ENCODE measurements at regions not wholly inside any gene's neighbourhood (a gene's known extent, or its start where the extent isn't known, plus 50 kb on each side); places are given as distances from the start of the nearest gene placed in this dataset.

DNA sequence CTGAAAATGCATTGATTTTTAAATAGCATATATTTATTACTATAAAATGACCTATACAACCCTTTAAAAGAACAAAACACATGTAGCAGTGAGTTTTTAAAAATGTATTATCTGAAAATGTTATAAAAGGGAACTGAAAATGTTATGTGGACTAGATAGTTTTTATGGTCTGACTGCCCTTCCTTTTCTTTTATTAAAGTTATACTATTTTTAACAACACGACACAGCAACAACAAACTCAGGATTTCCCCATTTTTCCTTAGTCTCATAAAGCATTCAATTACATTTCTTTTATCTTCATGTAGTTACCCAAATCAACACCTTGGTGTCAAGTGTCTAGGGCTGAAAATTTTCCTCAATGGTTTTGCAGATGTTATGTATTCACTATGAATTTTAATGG, 132.8 kb upstream of the TMEFF2 start:
- Histone ChIP-seq H4K20me1 (ENCODE audit: insufficient read depth, low read length) (no peaks in the 10 kb centered on the region), H3K9ac (ENCODE audit: insufficient read depth, low read length, poor library complexity, severe bottlenecking) (no peak overlapping the region), H3K27ac (ENCODE audit: low read depth in 1 of 2, low read length in 2 of 2) (no peak overlapping the region), H3K4me2 (replicated peaks; ENCODE audit: extremely low read depth, low read length, poor library complexity, severe bottlenecking) (no peak overlapping the region), H3K4me1 (ENCODE audit: control insufficient read depth in 1 of 2, insufficient read depth in 2 of 2, low read length in 2 of 2) (peaks cover 0 to 4% of the 10 kb centered on the region in 2 donors), H3K9me3 (replicated peaks in 1 of 2; ENCODE audit: control insufficient read depth in 1 of 2, insufficient read depth in 1 of 2, low read length in 2 of 2) (no peaks in the 10 kb centered on the region), H3K36me3 (replicated peaks in 1 of 2; ENCODE audit: control insufficient read depth in 1 of 2, insufficient read depth in 2 of 2, low read length in 2 of 2) (no peaks in the 10 kb centered on the region), H2AFZ (ENCODE audit: insufficient read depth, low read depth, low read length, poor library complexity, severe bottlenecking) (no peak overlapping the region), H3K79me2 (ENCODE audit: insufficient read depth, low read length) (no peaks in the 10 kb centered on the region), H3K27me3 (ENCODE audit: control insufficient read depth in 2 of 2, insufficient read depth in 2 of 2, low read length in 2 of 2) (no peaks in the 10 kb centered on the region), H3K4me3 (replicated peaks in 1 of 3; ENCODE audit: low read depth in 2 of 3, low read length in 3 of 3) (no peak overlapping the region)
- H3K27me3 Mint-ChIP-seq (ENCODE audit: low read depth in 3 of 3) = no peaks in the 10 kb centered on the region
- peak overlapping the region in 1 of 2 donors; percentile 32 for H3K4me3 Mint-ChIP-seq
- peaks cover 10% of the 10 kb centered on the region for H3K4me1 Mint-ChIP-seq
- TF ChIP-seq, protein P1, sequence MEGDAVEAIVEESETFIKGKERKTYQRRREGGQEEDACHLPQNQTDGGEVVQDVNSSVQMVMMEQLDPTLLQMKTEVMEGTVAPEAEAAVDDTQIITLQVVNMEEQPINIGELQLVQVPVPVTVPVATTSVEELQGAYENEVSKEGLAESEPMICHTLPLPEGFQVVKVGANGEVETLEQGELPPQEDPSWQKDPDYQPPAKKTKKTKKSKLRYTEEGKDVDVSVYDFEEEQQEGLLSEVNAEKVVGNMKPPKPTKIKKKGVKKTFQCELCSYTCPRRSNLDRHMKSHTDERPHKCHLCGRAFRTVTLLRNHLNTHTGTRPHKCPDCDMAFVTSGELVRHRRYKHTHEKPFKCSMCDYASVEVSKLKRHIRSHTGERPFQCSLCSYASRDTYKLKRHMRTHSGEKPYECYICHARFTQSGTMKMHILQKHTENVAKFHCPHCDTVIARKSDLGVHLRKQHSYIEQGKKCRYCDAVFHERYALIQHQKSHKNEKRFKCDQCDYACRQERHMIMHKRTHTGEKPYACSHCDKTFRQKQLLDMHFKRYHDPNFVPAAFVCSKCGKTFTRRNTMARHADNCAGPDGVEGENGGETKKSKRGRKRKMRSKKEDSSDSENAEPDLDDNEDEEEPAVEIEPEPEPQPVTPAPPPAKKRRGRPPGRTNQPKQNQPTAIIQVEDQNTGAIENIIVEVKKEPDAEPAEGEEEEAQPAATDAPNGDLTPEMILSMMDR (IDR thresholded peaks at IDR 0.05) = no peak
- no peaks in the 10 kb centered on the region for H3K9me3 Mint-ChIP-seq
- no peak overlapping the region for H3K27ac Mint-ChIP-seq
- DNase-seq = no peak
- H3K36me3 Mint-ChIP-seq = no peaks in the 10 kb centered on the region
- intact Hi-C loops (cut with micrococcal nuclease) = no loop called here
- WGBS (ENCODE audit: insufficient coverage) = no CpG with 5 or more reads among the region's 1 CpG

DNA sequence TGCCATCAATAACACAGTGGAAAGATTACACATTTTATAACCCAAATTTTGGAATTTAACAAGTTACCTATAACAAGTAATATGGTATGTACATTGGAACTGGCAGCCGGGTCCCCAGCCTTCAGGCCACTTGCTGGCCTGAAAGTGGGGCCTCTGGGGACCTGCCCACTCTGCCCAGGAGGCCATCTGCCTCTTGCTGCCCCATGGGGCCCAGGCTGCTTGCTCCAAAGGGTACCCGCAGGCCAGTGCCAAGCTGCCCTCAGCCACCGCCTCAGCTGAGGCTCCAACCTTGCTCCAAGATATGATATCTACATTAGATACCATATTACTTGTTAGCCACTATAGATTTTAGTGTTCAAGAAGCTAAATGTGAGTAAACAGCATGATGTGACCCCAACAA, 120.8 kb upstream of the TMEFF2 start:
- Mint-ChIP-seq H3K4me3 (no peak overlapping the region), H3K27me3 (ENCODE audit: low read depth in 3 of 3) (no peaks in the 10 kb centered on the region), H3K27ac (no peak overlapping the region), H3K4me1 (no peaks in the 10 kb centered on the region), H3K9me3 (peaks cover 3 to 10% (median 7%) of the 10 kb centered on the region in 7 donors), H3K36me3 (no peaks in the 10 kb centered on the region)
- no peaks in the 10 kb centered on the region for H3K27me3 ChIP-seq (ENCODE audit: control insufficient read depth in 2 of 2, insufficient read depth in 2 of 2, low read length in 2 of 2)
- no peak overlapping the region for H3K4me3 ChIP-seq (replicated peaks in 1 of 3; ENCODE audit: low read depth in 2 of 3, low read length in 3 of 3)
- no peaks in the 10 kb centered on the region for H4K20me1 ChIP-seq (ENCODE audit: insufficient read depth, low read length)
- no peak overlapping the region for H3K27ac ChIP-seq (ENCODE audit: low read depth in 1 of 2, low read length in 2 of 2)
- H3K36me3 ChIP-seq (replicated peaks in 1 of 2; ENCODE audit: control insufficient read depth in 1 of 2, insufficient read depth in 2 of 2, low read length in 2 of 2) = no peaks in the 10 kb centered on the region
- intact Hi-C loops (cut with micrococcal nuclease) = no loop called here
- 100% methylated on average over 1 of the region's 3 CpGs for WGBS (ENCODE audit: insufficient coverage)
- H3K4me1 ChIP-seq (ENCODE audit: control insufficient read depth in 1 of 2, insufficient read depth in 2 of 2, low read length in 2 of 2) = no peaks in the 10 kb centered on the region
- H3K9ac ChIP-seq (ENCODE audit: insufficient read depth, low read length, poor library complexity, severe bottlenecking) = no peak overlapping the region
- DNase-seq = no peak
- H3K9me3 ChIP-seq (replicated peaks in 1 of 2; ENCODE audit: control insufficient read depth in 1 of 2, insufficient read depth in 1 of 2, low read length in 2 of 2) = peaks cover 7 to 16% of the 10 kb centered on the region in 2 donors
- H3K4me2 ChIP-seq (replicated peaks; ENCODE audit: extremely low read depth, low read length, poor library complexity, severe bottlenecking) = no peak overlapping the region
- no peak overlapping the region for H2AFZ ChIP-seq (ENCODE audit: insufficient read depth, low read depth, low read length, poor library complexity, severe bottlenecking)
- TF ChIP-seq, protein P1 (IDR thresholded peaks at IDR 0.05) = no peak
- no peaks in the 10 kb centered on the region for H3K79me2 ChIP-seq (ENCODE audit: insufficient read depth, low read length)

All from CD14-positive monocyte (primary cell).